ENCODE measurements at regions not wholly inside any gene's neighbourhood (a gene's known extent, or its start where the extent isn't known, plus 50 kb on each side); places are given as distances from the start of the nearest gene placed in this dataset.

- Histone ChIP-seq H4K20me1 (ENCODE audit: insufficient read depth) (no peaks in the 10 kb centered on the region), H3F3A (replicated peaks; ENCODE audit: insufficient read depth) (no peaks in the 10 kb centered on the region), H3K9ac (no peak overlapping the region), H3K9me3 (no peaks in the 10 kb centered on the region), H3K4me3 (ENCODE audit: low read depth in 2 of 2, low read length in 1 of 2) (no peak overlapping the region), H2AFZ (ENCODE audit: low read depth) (no peak overlapping the region), H3K4me2 (no peak overlapping the region), H3K79me2 (ENCODE audit: insufficient read depth) (no peaks in the 10 kb centered on the region), H3K36me3 (replicated peaks in 1 of 2; ENCODE audit: control insufficient read depth in 1 of 2, insufficient read depth in 2 of 2, low read length in 1 of 2) (no peaks in the 10 kb centered on the region), H3K4me1 (ENCODE audit: control insufficient read depth in 1 of 2, insufficient read depth in 2 of 2, low read depth in 1 of 2, low read length in 1 of 2) (no peaks in the 10 kb centered on the region), H3K27ac (ENCODE audit: low read depth in 2 of 2, low read length in 1 of 2) (no peak overlapping the region), H3K9me2 (no peaks in the 10 kb centered on the region), H3K27me3 (ENCODE audit: insufficient read depth) (peaks cover 19% of the 10 kb centered on the region; the same call in 1 of the 2 replicates)
- WGBS (ENCODE audit: low lambda C conversion rate), result 38% methylated on average over 6 of the region's 6 CpGs
- ChIA-PET CTCF (interaction anchor here (0.6 to 2.3 kb wide), 3 partner anchors 10 to 364 kb away, joined by 3 to 14 read pairs (median 3); no protein-coding TSS in a partner anchor), POLR2A (no interaction called here)
- no peak for DNase-seq
- TF ChIP-seq SMC3 (IDR thresholded peaks at IDR 0.05; ENCODE audit: low read depth, low read length) (no peak), USF2 (IDR thresholded peaks at IDR 0.05; ENCODE audit: borderline replicate concordance, low read depth, low read length) (no peak), MEF2A (IDR thresholded peaks at IDR 0.05; ENCODE audit: borderline replicate concordance, low read depth) (no peak), POLR2AphosphoS5 (IDR thresholded peaks at IDR 0.05; ENCODE audit: low read depth, low read length) (no peak), EP300 (IDR thresholded peaks at IDR 0.05; ENCODE audit: borderline replicate concordance in 1 of 2, low read depth in 1 of 2, low read length in 1 of 2) (no peak), YY1 (IDR thresholded peaks at IDR 0.05; ENCODE audit: low read depth) (no peak), RAD21 (IDR thresholded peaks at IDR 0.05; ENCODE audit: low read length) (no peak), FOXM1 (IDR thresholded peaks at IDR 0.05; ENCODE audit: low read depth) (no peak), TAF1 (IDR thresholded peaks at IDR 0.05; ENCODE audit: borderline replicate concordance, low read depth, low read length) (no peak), USF1 (IDR thresholded peaks at IDR 0.05; ENCODE audit: borderline replicate concordance, low read depth) (no peak), REST (IDR thresholded peaks at IDR 0.05; ENCODE audit: low read depth, low read length) (no peak), JUND (IDR thresholded peaks at IDR 0.05) (no peak), FOSL2 (IDR thresholded peaks at IDR 0.05; ENCODE audit: borderline replicate concordance, low read depth) (no peak), ELF1 (IDR thresholded peaks at IDR 0.05) (no peak), NFIC (IDR thresholded peaks at IDR 0.05; ENCODE audit: borderline replicate concordance) (no peak), RFX5 (IDR thresholded peaks at IDR 0.05; ENCODE audit: low read length) (no peak), FOXJ3 (CRISPR knock-in tag; IDR thresholded peaks at IDR 0.05) (no peak), RXRA (IDR thresholded peaks at IDR 0.05; ENCODE audit: borderline replicate concordance, low read depth) (no peak), EZH2phosphoT487 (IDR thresholded peaks at IDR 0.05; ENCODE audit: borderline replicate concordance, low read depth) (no peak), GATA2 (CRISPR knock-in tag; IDR thresholded peaks at IDR 0.05) (no peak)
Measured at GRCh38 chr16:82454566-82454965, 172.2 kb upstream of the CDH13 start.

Measured in SK-N-SH (cell line).